ENCODE measurements at regions not wholly inside any gene's neighbourhood (a gene's known extent, or its start where the extent isn't known, plus 50 kb on each side); places are given as distances from the start of the nearest gene placed in this dataset.

DNA sequence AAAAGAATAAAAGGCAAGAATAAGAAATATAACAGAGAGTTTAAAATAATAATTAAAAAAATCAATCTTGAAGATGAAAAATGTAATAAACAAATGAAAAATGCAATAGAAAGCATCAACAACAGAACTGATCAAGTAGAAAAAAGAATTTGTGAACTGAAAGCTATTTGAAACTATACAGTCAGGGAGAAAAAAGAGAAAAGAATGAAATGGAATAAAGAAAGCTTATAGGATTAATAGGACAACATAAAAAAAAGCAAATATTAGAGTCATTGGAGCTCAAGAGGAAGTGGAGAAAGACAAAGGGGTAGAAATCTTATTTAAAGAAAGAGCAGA lies 126.8 kb upstream of the RPL34 start:
- peaks cover 11% of the 10 kb centered on the region for H3K9me3 Mint-ChIP-seq

GRCh38 chr4:108492816-108493595 lies 127.4 kb upstream of the RPL34 start:
- WGBS, 2 experiments (ENCODE audit: insufficient coverage in 1 of 2, insufficient read length in 1 of 2): 43 to 54% methylated on average over 4 of the region's 4 CpGs

More for the DNA sequence above, 126.8 kb upstream of the RPL34 start:
- no peaks in the 10 kb centered on the region for H3K4me1 Mint-ChIP-seq
- H3K4me3 ChIP-seq (ENCODE audit: low read length): no peak overlapping the region
- H3K27me3 Mint-ChIP-seq (ENCODE audit: insufficient read depth): peaks cover 2% of the 10 kb centered on the region
- no peaks in the 10 kb centered on the region for H3K36me3 Mint-ChIP-seq (ENCODE audit: low read depth)
- no peak overlapping the region for H3K27ac Mint-ChIP-seq
- no peaks in the 10 kb centered on the region for H3K4me1 ChIP-seq (ENCODE audit: control insufficient read depth, insufficient read depth, low read length)
- DNase-seq: no peak
- no peak overlapping the region for H3K4me3 Mint-ChIP-seq
- H3K27ac ChIP-seq (ENCODE audit: low read depth, low read length): no peak overlapping the region
- H3K27me3 ChIP-seq (ENCODE audit: control insufficient read depth, insufficient read depth, low read length, poor library complexity, severe bottlenecking): no peaks in the 10 kb centered on the region
- H3K36me3 ChIP-seq (ENCODE audit: control insufficient read depth, insufficient read depth, low read length): no peaks in the 10 kb centered on the region
- H3K9me3 ChIP-seq (ENCODE audit: control insufficient read depth, low read length): peaks cover 14% of the 10 kb centered on the region
- no peak overlapping the region for H3K9ac ChIP-seq (ENCODE audit: extremely low read depth, low read length, poor library complexity, severe bottlenecking)
- TF ChIP-seq, protein P1, sequence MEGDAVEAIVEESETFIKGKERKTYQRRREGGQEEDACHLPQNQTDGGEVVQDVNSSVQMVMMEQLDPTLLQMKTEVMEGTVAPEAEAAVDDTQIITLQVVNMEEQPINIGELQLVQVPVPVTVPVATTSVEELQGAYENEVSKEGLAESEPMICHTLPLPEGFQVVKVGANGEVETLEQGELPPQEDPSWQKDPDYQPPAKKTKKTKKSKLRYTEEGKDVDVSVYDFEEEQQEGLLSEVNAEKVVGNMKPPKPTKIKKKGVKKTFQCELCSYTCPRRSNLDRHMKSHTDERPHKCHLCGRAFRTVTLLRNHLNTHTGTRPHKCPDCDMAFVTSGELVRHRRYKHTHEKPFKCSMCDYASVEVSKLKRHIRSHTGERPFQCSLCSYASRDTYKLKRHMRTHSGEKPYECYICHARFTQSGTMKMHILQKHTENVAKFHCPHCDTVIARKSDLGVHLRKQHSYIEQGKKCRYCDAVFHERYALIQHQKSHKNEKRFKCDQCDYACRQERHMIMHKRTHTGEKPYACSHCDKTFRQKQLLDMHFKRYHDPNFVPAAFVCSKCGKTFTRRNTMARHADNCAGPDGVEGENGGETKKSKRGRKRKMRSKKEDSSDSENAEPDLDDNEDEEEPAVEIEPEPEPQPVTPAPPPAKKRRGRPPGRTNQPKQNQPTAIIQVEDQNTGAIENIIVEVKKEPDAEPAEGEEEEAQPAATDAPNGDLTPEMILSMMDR (conservative IDR thresholded peaks at IDR 0.05): no peak

DNA sequence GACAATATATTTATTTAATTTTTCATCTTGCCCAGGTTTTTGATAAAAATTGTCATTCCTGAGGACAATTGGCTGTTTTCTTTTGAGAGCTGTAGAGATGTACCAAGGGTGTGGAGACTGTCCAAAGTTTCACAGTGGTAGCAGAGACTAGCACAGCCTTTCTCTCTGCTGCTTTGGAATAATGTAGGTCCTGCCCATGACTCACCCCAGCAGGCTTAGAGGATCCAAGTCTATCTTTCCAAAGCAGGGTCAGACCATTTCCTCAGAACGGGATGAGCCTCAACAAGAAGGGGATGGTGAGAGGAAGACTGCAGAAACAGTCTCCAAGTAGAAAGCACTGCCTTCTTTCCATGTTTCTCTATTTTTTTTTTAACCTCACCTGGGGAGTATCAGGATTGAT lies 131.5 kb upstream of the RPL34 start:
- no peaks in the 10 kb centered on the region for H3K36me3 ChIP-seq (ENCODE audit: control insufficient read depth, insufficient read depth, low read length)
- H3K4me3 ChIP-seq (ENCODE audit: low read length): no peak overlapping the region
- no peak overlapping the region for H3K9ac ChIP-seq (ENCODE audit: extremely low read depth, low read length, poor library complexity, severe bottlenecking)
- Mint-ChIP-seq H3K27ac (no peak overlapping the region), H3K4me3 (no peak overlapping the region), H3K36me3 (ENCODE audit: low read depth) (no peaks in the 10 kb centered on the region), H3K27me3 (ENCODE audit: insufficient read depth) (peaks cover 2% of the 10 kb centered on the region), H3K9me3 (peaks cover 4% of the 10 kb centered on the region), H3K4me1 (peaks cover 2% of the 10 kb centered on the region)
- 85% methylated on average over 1 of the region's 1 CpG; no CpG with 5 or more reads in 1 of the 2 experiments for WGBS, 2 experiments (ENCODE audit: insufficient coverage in 1 of 2, insufficient read length in 1 of 2)
- no peaks in the 10 kb centered on the region for H3K4me1 ChIP-seq (ENCODE audit: control insufficient read depth, insufficient read depth, low read length)
- no peaks in the 10 kb centered on the region for H3K9me3 ChIP-seq (ENCODE audit: control insufficient read depth, low read length)
- TF ChIP-seq, protein P1 (conservative IDR thresholded peaks at IDR 0.05): no peak
- H3K27me3 ChIP-seq (ENCODE audit: control insufficient read depth, insufficient read depth, low read length, poor library complexity, severe bottlenecking): no peaks in the 10 kb centered on the region
- no peak for DNase-seq
- no peak overlapping the region for H3K27ac ChIP-seq (ENCODE audit: low read depth, low read length)

More at GRCh38 chr4:108492816-108493595, 127.4 kb upstream of the RPL34 start:
- peaks cover 14% of the 10 kb centered on the region for H3K9me3 ChIP-seq (ENCODE audit: control insufficient read depth, low read length)
- Mint-ChIP-seq H3K9me3 (peaks cover 11% of the 10 kb centered on the region), H3K4me1 (no peaks in the 10 kb centered on the region), H3K4me3 (no peak overlapping the region), H3K36me3 (ENCODE audit: low read depth) (no peaks in the 10 kb centered on the region), H3K27ac (no peak overlapping the region), H3K27me3 (ENCODE audit: insufficient read depth) (peaks cover 2% of the 10 kb centered on the region)
- no peaks in the 10 kb centered on the region for H3K36me3 ChIP-seq (ENCODE audit: control insufficient read depth, insufficient read depth, low read length)
- no peak overlapping the region for H3K27ac ChIP-seq (ENCODE audit: low read depth, low read length)
- H3K4me3 ChIP-seq (ENCODE audit: low read length): no peak overlapping the region
- no peaks in the 10 kb centered on the region for H3K4me1 ChIP-seq (ENCODE audit: control insufficient read depth, insufficient read depth, low read length)
- no peak overlapping the region for H3K9ac ChIP-seq (ENCODE audit: extremely low read depth, low read length, poor library complexity, severe bottlenecking)
- H3K27me3 ChIP-seq (ENCODE audit: control insufficient read depth, insufficient read depth, low read length, poor library complexity, severe bottlenecking): no peaks in the 10 kb centered on the region
- DNase-seq: peak; percentile 90
- TF ChIP-seq, protein P1 (conservative IDR thresholded peaks at IDR 0.05): peak; percentile 97

Measured in endodermal cell (in vitro differentiated cells).